ENCODE measurements at regions not wholly inside any gene's neighbourhood (a gene's known extent, or its start where the extent isn't known, plus 50 kb on each side); places are given as distances from the start of the nearest gene placed in this dataset.

DNA sequence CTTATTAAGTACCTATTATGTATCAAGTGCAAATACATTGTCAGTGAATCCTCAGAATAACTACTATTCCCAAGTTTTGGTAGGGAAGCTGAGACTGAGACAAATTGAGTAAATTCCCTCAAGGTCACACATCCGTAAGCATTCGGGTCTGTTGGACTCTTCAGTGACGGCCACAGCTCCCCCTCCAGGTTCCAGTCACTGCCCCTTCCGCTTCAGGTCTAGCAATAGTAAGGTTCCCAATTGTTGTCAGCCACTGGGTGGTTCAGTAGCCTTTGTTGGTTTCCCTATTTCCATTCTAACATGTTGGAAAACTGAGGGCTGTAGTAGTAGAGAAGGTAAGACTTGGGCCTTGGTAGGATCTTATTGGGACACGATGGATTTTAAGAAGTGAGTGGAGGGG lies 54.9 kb upstream of the TNRC6B start:
- Histone ChIP-seq H3K27me3 (no peaks in the 10 kb centered on the region), H3K36me3 (ENCODE audit: low read depth, missing control alignments) (no peaks in the 10 kb centered on the region), H3K4me1 (peaks cover 22% of the 10 kb centered on the region), H3K27ac (peak overlapping the region in 1 of 2 donors; percentile 26), H3K4me3 (no peak overlapping the region), H3K9me3 (no peaks in the 10 kb centered on the region)
- no peak for TF ChIP-seq POLR2A (IDR thresholded peaks at IDR 0.05)
- TF ChIP-seq, protein P1, sequence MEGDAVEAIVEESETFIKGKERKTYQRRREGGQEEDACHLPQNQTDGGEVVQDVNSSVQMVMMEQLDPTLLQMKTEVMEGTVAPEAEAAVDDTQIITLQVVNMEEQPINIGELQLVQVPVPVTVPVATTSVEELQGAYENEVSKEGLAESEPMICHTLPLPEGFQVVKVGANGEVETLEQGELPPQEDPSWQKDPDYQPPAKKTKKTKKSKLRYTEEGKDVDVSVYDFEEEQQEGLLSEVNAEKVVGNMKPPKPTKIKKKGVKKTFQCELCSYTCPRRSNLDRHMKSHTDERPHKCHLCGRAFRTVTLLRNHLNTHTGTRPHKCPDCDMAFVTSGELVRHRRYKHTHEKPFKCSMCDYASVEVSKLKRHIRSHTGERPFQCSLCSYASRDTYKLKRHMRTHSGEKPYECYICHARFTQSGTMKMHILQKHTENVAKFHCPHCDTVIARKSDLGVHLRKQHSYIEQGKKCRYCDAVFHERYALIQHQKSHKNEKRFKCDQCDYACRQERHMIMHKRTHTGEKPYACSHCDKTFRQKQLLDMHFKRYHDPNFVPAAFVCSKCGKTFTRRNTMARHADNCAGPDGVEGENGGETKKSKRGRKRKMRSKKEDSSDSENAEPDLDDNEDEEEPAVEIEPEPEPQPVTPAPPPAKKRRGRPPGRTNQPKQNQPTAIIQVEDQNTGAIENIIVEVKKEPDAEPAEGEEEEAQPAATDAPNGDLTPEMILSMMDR (IDR thresholded peaks at IDR 0.05): no peak
- intact Hi-C loops (cut with DNase I; ENCODE audit: low total_unique reads): no loop called here
- 77 to 88% methylated on average over 5 of the region's 5 CpGs for WGBS, 2 donors
- DNase-seq: no peak

DNA sequence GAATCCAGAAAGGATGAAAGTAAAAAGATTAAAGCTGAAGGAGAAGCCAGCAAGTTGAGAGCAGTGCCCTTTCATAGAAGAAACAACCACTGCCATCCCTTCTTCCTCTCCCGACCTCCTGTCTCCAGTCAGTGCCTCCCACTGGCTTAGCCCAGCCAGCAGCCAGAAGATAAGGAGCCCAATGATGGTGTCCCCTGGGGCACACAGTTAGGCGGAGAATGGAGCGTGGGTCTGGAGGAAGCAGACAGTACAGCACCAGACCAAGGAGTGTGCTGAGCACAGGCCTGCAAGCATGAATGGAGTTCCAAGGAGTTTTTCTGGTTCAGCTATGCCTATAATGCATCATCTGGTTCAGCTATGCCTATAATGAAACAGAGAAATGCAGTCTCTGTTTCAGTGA lies 54.3 kb upstream of the TNRC6B start:
- Histone ChIP-seq H3K27me3 (no peaks in the 10 kb centered on the region), H3K27ac (peak overlapping the region in 1 of 2 donors; percentile 26), H3K4me1 (peaks cover 22% of the 10 kb centered on the region), H3K36me3 (ENCODE audit: low read depth, missing control alignments) (no peaks in the 10 kb centered on the region), H3K4me3 (no peak overlapping the region), H3K9me3 (no peaks in the 10 kb centered on the region)
- DNase-seq: peak; percentile 41
- TF ChIP-seq, protein P1 (IDR thresholded peaks at IDR 0.05): no peak
- no peak for TF ChIP-seq POLR2A (IDR thresholded peaks at IDR 0.05)
- intact Hi-C loops (cut with DNase I; ENCODE audit: low total_unique reads): no loop called here
- WGBS, 2 donors: 28 to 41% methylated on average over 3 of the region's 3 CpGs
